SK-N-SH (cell line): ENCODE measurements at regions not wholly inside any gene's neighbourhood (a gene's known extent, or its start where the extent isn't known, plus 50 kb on each side); places are given as distances from the start of the nearest gene placed in this dataset.

Experiments used
- CTCF ChIA-PET: fragments of 300-600, 350-600 bp; formaldehyde crosslinking; extraction: SDS; loops from one replicate; lab custom pipeline; 2021; lab: Yijun Ruan, JAX
- POLR2A ChIA-PET: fragments of 350-600 bp; sonication (Branson Sonifier 250); formaldehyde crosslinking; extraction: SDS; loops from one replicate; lab custom pipeline; 2020; ENCODE audit warnings: antibody characterized with exemption, inconsistent platforms; lab: Yijun Ruan, JAX
- DNase-seq: peaks from one replicate; pipeline ENCODE4 v3.0.0; 2012
- H2AFZ ChIP-seq: fragments of 200-600 bp; sonication (generic); 2 replicates; pipeline ENCODE4 v1.8.1; 2016; ENCODE audit warnings: antibody characterized with exemption, mild to moderate bottlenecking, low read depth
- H3F3A ChIP-seq: fragments of 200-600 bp; sonication (generic); replicated peaks from 2 replicates; pipeline ENCODE3; 2016; ENCODE audit warnings: antibody characterized with exemption, mild to moderate bottlenecking; ENCODE audit not compliant: insufficient read depth
- H3K27ac ChIP-seq, 2 experiments: fragments of 200-500 bp in 1 of 2; fragments of 200-600 bp in 1 of 2; sonication (Bioruptor generic) in 1 of 2; sonication (generic), shearing (Covaris generic) in 1 of 2; 2 replicates each; pipeline versions ENCODE4 v1.5.1 to v1.6.1; 2014 to 2016; ENCODE audit warnings: low read depth in 2 of 2, inconsistent platforms in 1 of 2, low read length in 1 of 2, mild to moderate bottlenecking in 1 of 2, mixed read lengths in 1 of 2
- H3K27me3 ChIP-seq: fragments of 200-600 bp; sonication (generic), shearing (Covaris generic); 2 replicates; pipeline ENCODE4 v1.6.1; 2016; ENCODE audit warnings: mixed run types; ENCODE audit not compliant: insufficient read depth
- H3K36me3 ChIP-seq, 2 experiments: fragments of 200-500 bp in 1 of 2; fragments of 200-600 bp in 1 of 2; sonication (Bioruptor generic) in 1 of 2; sonication (generic) in 1 of 2; replicated peaks in 1 of 2; 2 replicates each; pipeline versions ENCODE3 to v1.5.1; 2014 to 2016; ENCODE audit warnings: low read length in 1 of 2, mild to moderate bottlenecking in 1 of 2; ENCODE audit not compliant: insufficient read depth in 2 of 2, control insufficient read depth in 1 of 2
- H3K4me1 ChIP-seq, 2 experiments: fragments of 200-500 bp in 1 of 2; fragments of 200-600 bp in 1 of 2; sonication (Bioruptor generic) in 1 of 2; sonication (generic), shearing (Covaris generic) in 1 of 2; 2 replicates each; pipeline versions ENCODE4 v1.5.1 to v1.6.1; 2014 to 2016; ENCODE audit warnings: low read depth in 1 of 2, low read length in 1 of 2, mixed run types in 1 of 2; ENCODE audit not compliant: insufficient read depth in 2 of 2, control insufficient read depth in 1 of 2
- H3K4me2 ChIP-seq: fragments of 200-600 bp; sonication (generic), shearing (Covaris generic); 2 replicates; pipeline ENCODE4 v1.6.1; 2017; ENCODE audit warnings: mixed run types
- H3K4me3 ChIP-seq, 2 experiments: fragments of 200-500 bp in 1 of 2; fragments of 200-600 bp in 1 of 2; sonication (Bioruptor generic) in 1 of 2; sonication (generic), shearing (Covaris generic) in 1 of 2; 2 replicates each; pipeline versions ENCODE4 v1.5.1 to v1.8.1; 2014 to 2016; ENCODE audit warnings: low read depth in 2 of 2, inconsistent platforms in 1 of 2, low read length in 1 of 2, mild to moderate bottlenecking in 1 of 2, mixed read lengths in 1 of 2, moderate library complexity in 1 of 2
- H3K79me2 ChIP-seq: fragments of 200-600 bp; sonication (generic); 2 replicates; pipeline ENCODE4 v1.8.1; 2017; ENCODE audit warnings: mild to moderate bottlenecking; ENCODE audit not compliant: insufficient read depth
- H3K9ac ChIP-seq: fragments of 200-600 bp; sonication (generic); 2 replicates; pipeline ENCODE4 v1.6.1; 2017; ENCODE audit warnings: mixed run types
- H3K9me2 ChIP-seq: fragments of 200-600 bp; sonication (generic); 2 replicates; pipeline ENCODE4 v1.6.1; 2017; ENCODE audit warnings: mixed run types
- H3K9me3 ChIP-seq: fragments of 200-600 bp; sonication (generic); 2 replicates; pipeline ENCODE4 v1.6.1; 2017; ENCODE audit warnings: mixed run types, mild to moderate bottlenecking, moderate library complexity
- H4K20me1 ChIP-seq: fragments of 200-600 bp; sonication (generic); 2 replicates; pipeline ENCODE4 v1.6.1; 2017; ENCODE audit warnings: mild to moderate bottlenecking, mixed run types; ENCODE audit not compliant: insufficient read depth
- ELF1 ChIP-seq: IDR thresholded peaks from 2 replicates; pipeline ENCODE4 v1.4.0; 2012
- EP300 ChIP-seq, 2 experiments: IDR thresholded peaks; 2 replicates each; pipeline versions ENCODE4 v1.4.0 to v1.6.1; 2012; ENCODE audit warnings: borderline replicate concordance in 1 of 2, low read depth in 1 of 2, low read length in 1 of 2
- EZH2phosphoT487 ChIP-seq: fragments of 200-600 bp; sonication (generic); IDR thresholded peaks from 2 replicates; pipeline ENCODE4 v1.6.1; 2017; ENCODE audit warnings: low read depth, mixed run types, mild to moderate bottlenecking, antibody characterized with exemption, moderate library complexity, borderline replicate concordance
- FOSL2 ChIP-seq: IDR thresholded peaks from 2 replicates; pipeline ENCODE4 v1.4.0; 2012; ENCODE audit warnings: low read depth, mild to moderate bottlenecking, moderate library complexity, borderline replicate concordance
- FOXJ3 ChIP-seq: sonication (generic); formaldehyde crosslinking; IDR thresholded peaks from 2 replicates; pipeline ENCODE4 v1.5.1; 2020; ENCODE audit warnings: mild to moderate bottlenecking, missing genetic modification reagents
- FOXM1 ChIP-seq: IDR thresholded peaks from 2 replicates; pipeline ENCODE4 v1.4.0; 2012; ENCODE audit warnings: low read depth, mild to moderate bottlenecking
- GABPA ChIP-seq: IDR thresholded peaks from 2 replicates; pipeline ENCODE4 v1.4.0; 2012; ENCODE audit warnings: low read depth, mild to moderate bottlenecking
- JUND ChIP-seq: IDR thresholded peaks from 2 replicates; pipeline ENCODE4 v1.4.0; 2012
- MEF2A ChIP-seq: IDR thresholded peaks from 2 replicates; pipeline ENCODE4 v1.4.0; 2012; ENCODE audit warnings: low read depth, borderline replicate concordance
- MXI1 ChIP-seq: IDR thresholded peaks from 2 replicates; pipeline ENCODE4 v1.6.1; 2012; ENCODE audit warnings: mild to moderate bottlenecking, low read depth, low read length, improper control_type of control experiment
- NRF1 ChIP-seq: IDR thresholded peaks from 2 replicates; pipeline ENCODE4 v1.6.1; 2012; ENCODE audit warnings: low read depth, mild to moderate bottlenecking, low read length
- RCOR1 ChIP-seq: fragments of 150-350 bp; IDR thresholded peaks from 2 replicates; pipeline ENCODE4 v1.6.1; 2017; ENCODE audit warnings: antibody characterized with exemption, low read length
- RFX5 ChIP-seq: IDR thresholded peaks from 2 replicates; pipeline ENCODE4 v1.6.1; 2012; ENCODE audit warnings: mild to moderate bottlenecking, improper control_type of control experiment, low read length
- TAF1 ChIP-seq: IDR thresholded peaks from 2 replicates; pipeline ENCODE4 v1.6.1; 2012; ENCODE audit warnings: low read depth, mild to moderate bottlenecking, low read length, moderate library complexity, borderline replicate concordance
- TEAD4 ChIP-seq: IDR thresholded peaks from 2 replicates; pipeline ENCODE4 v1.4.0; 2012; ENCODE audit warnings: mild to moderate bottlenecking, borderline replicate concordance; ENCODE audit not compliant: insufficient read depth
- WGBS: methylation state at CpG from one replicate; pipeline ENCODE4 v1.1.6; 2017; ENCODE audit warnings: low lambda C conversion rate; 5-methylcytosine and 5-hydroxymethylcytosine counted together
- TF ChIP-seq, protein P1 (sequence below): IDR thresholded peaks from 2 replicates; pipeline ENCODE4 v1.6.1; 2012; ENCODE audit warnings: mild to moderate bottlenecking, low read depth, low read length, moderate library complexity
- TF ChIP-seq, protein P2 (sequence below): IDR thresholded peaks from 2 replicates; pipeline ENCODE4 v1.4.0; 2012; ENCODE audit warnings: low read depth
- TF ChIP-seq, protein P3 (sequence below): IDR thresholded peaks from 2 replicates; pipeline ENCODE4; 2012
- TF ChIP-seq, protein P4 (sequence below): IDR thresholded peaks from 2 replicates; pipeline ENCODE4 v1.4.0; 2012; ENCODE audit warnings: low read depth, borderline replicate concordance
- TF ChIP-seq, protein P5 (sequence below): fragments of 150-350 bp; IDR thresholded peaks from 2 replicates; pipeline ENCODE4 v1.6.1; 2017; ENCODE audit warnings: antibody characterized with exemption, low read length, low read depth, borderline replicate concordance

DNA sequence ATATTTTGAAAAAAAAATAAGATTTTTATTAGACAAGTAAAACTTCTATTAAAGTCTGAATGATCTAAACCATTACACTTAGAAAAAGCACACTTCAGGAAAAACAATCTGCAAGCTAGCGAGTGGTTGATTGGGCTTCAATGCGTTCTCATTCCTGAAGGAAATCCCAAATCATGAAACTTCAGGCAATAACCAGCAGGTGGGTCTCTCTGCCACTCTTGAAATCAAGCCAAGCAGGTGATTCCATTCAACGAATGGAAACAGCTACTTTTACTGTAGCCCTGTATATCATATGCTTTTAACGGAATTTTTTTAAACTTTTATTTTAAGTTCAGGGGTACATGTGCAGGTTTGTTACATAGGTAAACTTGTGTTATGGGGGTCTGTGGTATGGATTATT is 234.5 kb upstream of the TRPM3 start:
- Histone ChIP-seq H3K27me3 (no peaks in the 10 kb centered on the region), H4K20me1 (no peaks in the 10 kb centered on the region), H3F3A (no peaks in the 10 kb centered on the region), H3K4me1 (no peaks in the 10 kb centered on the region), H3K4me3 (no peak overlapping the region), H3K36me3 (no peaks in the 10 kb centered on the region), H3K79me2 (no peaks in the 10 kb centered on the region), H3K9ac (no peak overlapping the region), H3K4me2 (no peak overlapping the region), H3K9me3 (no peaks in the 10 kb centered on the region), H2AFZ (no peak overlapping the region), H3K27ac (no peak overlapping the region), H3K9me2 (no peaks in the 10 kb centered on the region)
- ChIA-PET POLR2A (no interaction called here), CTCF (no interaction called here)
- WGBS = 5% methylated on average over 4 of the region's 4 CpGs
- no peak for DNase-seq
- TF ChIP-seq MEF2A = no peak

DNA sequence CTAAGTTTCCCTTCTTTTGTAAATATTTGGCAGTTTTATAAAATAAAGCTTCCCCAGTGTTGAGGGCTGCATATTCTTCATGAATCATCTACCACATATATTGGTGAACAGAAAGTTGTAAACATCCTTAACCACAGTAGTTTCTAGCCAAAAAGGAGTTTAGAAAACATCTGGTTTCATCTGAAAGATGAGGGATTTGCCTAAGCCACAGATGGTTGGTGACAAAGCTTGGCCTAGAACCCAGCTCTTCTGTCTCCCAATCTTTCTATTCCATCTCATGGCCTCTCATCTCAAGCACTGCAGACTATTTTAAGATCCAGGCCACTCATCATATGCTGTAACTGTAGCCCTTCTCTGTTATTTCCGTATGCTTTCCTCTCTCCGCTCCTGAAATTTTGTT is 232.3 kb upstream of the TRPM3 start:
- Histone ChIP-seq H3K9ac (no peak overlapping the region), H2AFZ (no peak overlapping the region), H3K9me2 (no peaks in the 10 kb centered on the region), H3K79me2 (no peaks in the 10 kb centered on the region), H3K27me3 (no peaks in the 10 kb centered on the region), H4K20me1 (no peaks in the 10 kb centered on the region), H3F3A (no peaks in the 10 kb centered on the region), H3K4me3 (no peak overlapping the region), H3K9me3 (no peaks in the 10 kb centered on the region), H3K4me2 (no peak overlapping the region), H3K4me1 (no peaks in the 10 kb centered on the region), H3K36me3 (no peaks in the 10 kb centered on the region), H3K27ac (no peak overlapping the region)
- CTCF ChIA-PET = interaction anchor here (0.8 to 1.2 kb wide), 2 partner anchors 12 to 69 kb away, joined by 3 to 4 read pairs; no protein-coding TSS in a partner anchor
- POLR2A ChIA-PET = no interaction called here
- DNase-seq = no peak
- 55% methylated on average over 2 of the region's 2 CpGs for WGBS
- TF ChIP-seq FOSL2 (no peak), MXI1 (no peak), TEAD4 (no peak), JUND (no peak), EZH2phosphoT487 (no peak), TAF1 (no peak), EP300 (IDR thresholded peaks at IDR 0.05; ENCODE audit: borderline replicate concordance in 1 of 2, low read depth in 1 of 2, low read length in 1 of 2) (no peak), GABPA (no peak), ELF1 (no peak), FOXJ3 (CRISPR knock-in tag) (no peak), FOXM1 (no peak), RFX5 (no peak), RCOR1 (no peak), NRF1 (no peak)
- TF ChIP-seq, protein P1, sequence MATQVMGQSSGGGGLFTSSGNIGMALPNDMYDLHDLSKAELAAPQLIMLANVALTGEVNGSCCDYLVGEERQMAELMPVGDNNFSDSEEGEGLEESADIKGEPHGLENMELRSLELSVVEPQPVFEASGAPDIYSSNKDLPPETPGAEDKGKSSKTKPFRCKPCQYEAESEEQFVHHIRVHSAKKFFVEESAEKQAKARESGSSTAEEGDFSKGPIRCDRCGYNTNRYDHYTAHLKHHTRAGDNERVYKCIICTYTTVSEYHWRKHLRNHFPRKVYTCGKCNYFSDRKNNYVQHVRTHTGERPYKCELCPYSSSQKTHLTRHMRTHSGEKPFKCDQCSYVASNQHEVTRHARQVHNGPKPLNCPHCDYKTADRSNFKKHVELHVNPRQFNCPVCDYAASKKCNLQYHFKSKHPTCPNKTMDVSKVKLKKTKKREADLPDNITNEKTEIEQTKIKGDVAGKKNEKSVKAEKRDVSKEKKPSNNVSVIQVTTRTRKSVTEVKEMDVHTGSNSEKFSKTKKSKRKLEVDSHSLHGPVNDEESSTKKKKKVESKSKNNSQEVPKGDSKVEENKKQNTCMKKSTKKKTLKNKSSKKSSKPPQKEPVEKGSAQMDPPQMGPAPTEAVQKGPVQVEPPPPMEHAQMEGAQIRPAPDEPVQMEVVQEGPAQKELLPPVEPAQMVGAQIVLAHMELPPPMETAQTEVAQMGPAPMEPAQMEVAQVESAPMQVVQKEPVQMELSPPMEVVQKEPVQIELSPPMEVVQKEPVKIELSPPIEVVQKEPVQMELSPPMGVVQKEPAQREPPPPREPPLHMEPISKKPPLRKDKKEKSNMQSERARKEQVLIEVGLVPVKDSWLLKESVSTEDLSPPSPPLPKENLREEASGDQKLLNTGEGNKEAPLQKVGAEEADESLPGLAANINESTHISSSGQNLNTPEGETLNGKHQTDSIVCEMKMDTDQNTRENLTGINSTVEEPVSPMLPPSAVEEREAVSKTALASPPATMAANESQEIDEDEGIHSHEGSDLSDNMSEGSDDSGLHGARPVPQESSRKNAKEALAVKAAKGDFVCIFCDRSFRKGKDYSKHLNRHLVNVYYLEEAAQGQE = no peak
- TF ChIP-seq, protein P2, sequence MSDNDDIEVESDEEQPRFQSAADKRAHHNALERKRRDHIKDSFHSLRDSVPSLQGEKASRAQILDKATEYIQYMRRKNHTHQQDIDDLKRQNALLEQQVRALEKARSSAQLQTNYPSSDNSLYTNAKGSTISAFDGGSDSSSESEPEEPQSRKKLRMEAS = no peak
- TF ChIP-seq, protein P3, sequence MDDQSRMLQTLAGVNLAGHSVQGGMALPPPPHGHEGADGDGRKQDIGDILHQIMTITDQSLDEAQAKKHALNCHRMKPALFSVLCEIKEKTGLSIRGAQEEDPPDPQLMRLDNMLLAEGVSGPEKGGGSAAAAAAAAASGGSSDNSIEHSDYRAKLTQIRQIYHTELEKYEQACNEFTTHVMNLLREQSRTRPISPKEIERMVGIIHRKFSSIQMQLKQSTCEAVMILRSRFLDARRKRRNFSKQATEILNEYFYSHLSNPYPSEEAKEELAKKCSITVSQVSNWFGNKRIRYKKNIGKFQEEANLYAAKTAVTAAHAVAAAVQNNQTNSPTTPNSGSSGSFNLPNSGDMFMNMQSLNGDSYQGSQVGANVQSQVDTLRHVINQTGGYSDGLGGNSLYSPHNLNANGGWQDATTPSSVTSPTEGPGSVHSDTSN = no peak
- TF ChIP-seq, protein P4, sequence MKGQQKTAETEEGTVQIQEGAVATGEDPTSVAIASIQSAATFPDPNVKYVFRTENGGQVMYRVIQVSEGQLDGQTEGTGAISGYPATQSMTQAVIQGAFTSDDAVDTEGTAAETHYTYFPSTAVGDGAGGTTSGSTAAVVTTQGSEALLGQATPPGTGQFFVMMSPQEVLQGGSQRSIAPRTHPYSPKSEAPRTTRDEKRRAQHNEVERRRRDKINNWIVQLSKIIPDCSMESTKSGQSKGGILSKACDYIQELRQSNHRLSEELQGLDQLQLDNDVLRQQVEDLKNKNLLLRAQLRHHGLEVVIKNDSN = no peak
- TF ChIP-seq, protein P5, sequence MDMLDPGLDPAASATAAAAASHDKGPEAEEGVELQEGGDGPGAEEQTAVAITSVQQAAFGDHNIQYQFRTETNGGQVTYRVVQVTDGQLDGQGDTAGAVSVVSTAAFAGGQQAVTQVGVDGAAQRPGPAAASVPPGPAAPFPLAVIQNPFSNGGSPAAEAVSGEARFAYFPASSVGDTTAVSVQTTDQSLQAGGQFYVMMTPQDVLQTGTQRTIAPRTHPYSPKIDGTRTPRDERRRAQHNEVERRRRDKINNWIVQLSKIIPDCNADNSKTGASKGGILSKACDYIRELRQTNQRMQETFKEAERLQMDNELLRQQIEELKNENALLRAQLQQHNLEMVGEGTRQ = no peak
- TF ChIP-seq, all 33 proteins: peak for 0
